ENCODE measurements at regions not wholly inside any gene's neighbourhood (a gene's known extent, or its start where the extent isn't known, plus 50 kb on each side); places are given as distances from the start of the nearest gene placed in this dataset.
"Not testable (repeated sequence)": the region's sequence is repeated elsewhere in the genome, so short reads cannot be mapped to it uniquely, and the experiment has no call there.

DNA sequence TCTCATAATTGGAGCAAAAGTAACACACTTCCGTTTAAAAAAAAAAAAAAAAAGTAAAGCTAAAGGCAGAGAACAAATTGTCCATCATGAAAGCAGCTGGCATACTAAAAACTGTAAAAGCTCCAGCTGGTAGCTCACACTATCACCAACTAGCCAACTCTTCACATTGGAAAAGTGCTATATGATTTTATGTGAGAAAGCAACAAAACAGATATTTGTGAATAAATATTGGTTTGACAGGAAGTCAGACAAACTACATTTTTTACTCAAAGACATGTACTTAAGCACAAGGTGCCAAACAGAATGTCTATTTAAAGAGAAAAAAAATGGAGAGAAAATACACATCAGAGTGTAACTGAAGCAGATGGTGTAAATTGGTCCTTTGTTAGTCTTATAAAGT, 231.2 kb upstream of the CADM2 start:
- intact Hi-C loops (cut with DNase I; ENCODE audit: low total_unique reads) = no loop called here
- Histone ChIP-seq H3K4me3 (no peak overlapping the region), H3K36me3 (no peaks in the 10 kb centered on the region), H3K27me3 (no peaks in the 10 kb centered on the region), H3K27ac (no peak overlapping the region), H3K9me3 (no peaks in the 10 kb centered on the region), H3K4me1 (no peaks in the 10 kb centered on the region)
- 45 to 68% (median 56%) methylated on average over 1 of the region's 1 CpG for WGBS, 5 donors
- no peak for TF ChIP-seq POLR2AphosphoS5 (IDR thresholded peaks at IDR 0.05)
- TF ChIP-seq, protein P1, sequence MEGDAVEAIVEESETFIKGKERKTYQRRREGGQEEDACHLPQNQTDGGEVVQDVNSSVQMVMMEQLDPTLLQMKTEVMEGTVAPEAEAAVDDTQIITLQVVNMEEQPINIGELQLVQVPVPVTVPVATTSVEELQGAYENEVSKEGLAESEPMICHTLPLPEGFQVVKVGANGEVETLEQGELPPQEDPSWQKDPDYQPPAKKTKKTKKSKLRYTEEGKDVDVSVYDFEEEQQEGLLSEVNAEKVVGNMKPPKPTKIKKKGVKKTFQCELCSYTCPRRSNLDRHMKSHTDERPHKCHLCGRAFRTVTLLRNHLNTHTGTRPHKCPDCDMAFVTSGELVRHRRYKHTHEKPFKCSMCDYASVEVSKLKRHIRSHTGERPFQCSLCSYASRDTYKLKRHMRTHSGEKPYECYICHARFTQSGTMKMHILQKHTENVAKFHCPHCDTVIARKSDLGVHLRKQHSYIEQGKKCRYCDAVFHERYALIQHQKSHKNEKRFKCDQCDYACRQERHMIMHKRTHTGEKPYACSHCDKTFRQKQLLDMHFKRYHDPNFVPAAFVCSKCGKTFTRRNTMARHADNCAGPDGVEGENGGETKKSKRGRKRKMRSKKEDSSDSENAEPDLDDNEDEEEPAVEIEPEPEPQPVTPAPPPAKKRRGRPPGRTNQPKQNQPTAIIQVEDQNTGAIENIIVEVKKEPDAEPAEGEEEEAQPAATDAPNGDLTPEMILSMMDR (IDR thresholded peaks at IDR 0.05) = no peak
- no peak for TF ChIP-seq EP300 (IDR thresholded peaks at IDR 0.05)
- TF ChIP-seq POLR2A (IDR thresholded peaks at IDR 0.05) = no peak
- DNase-seq = no peak

- H3K4me1 ChIP-seq; H3K36me3 ChIP-seq; H3K9me3 ChIP-seq; DNase-seq; H3K4me3 ChIP-seq; intact Hi-C loops (cut with DNase I; ENCODE audit: low total_unique reads); H3K27ac ChIP-seq; H3K27me3 ChIP-seq: not testable (repeated sequence)
- WGBS, 5 donors = 61 to 90% (median 73%) methylated on average over 1 of the region's 1 CpG; no CpG with 5 or more reads in 1 of the 5 donors
Measured at GRCh38 chr3:84734731-84735130, 224.1 kb upstream of the CADM2 start.

- TF ChIP-seq EP300 (IDR thresholded peaks at IDR 0.05) (no peak), POLR2AphosphoS5 (IDR thresholded peaks at IDR 0.05) (no peak), POLR2A (IDR thresholded peaks at IDR 0.05) (no peak)
- TF ChIP-seq, protein P1 (IDR thresholded peaks at IDR 0.05) = no peak
- H3K36me3 ChIP-seq = no peaks in the 10 kb centered on the region
- H3K27ac ChIP-seq = no peak overlapping the region
- DNase-seq = no peak
- H3K4me3 ChIP-seq = no peak overlapping the region
- 31 to 41% (median 34%) methylated on average over 2 of the region's 2 CpGs for WGBS, 5 donors
- no peaks in the 10 kb centered on the region for H3K27me3 ChIP-seq
- no peaks in the 10 kb centered on the region for H3K4me1 ChIP-seq
- H3K9me3 ChIP-seq = peaks cover 0 to 5% (median 0%) of the 10 kb centered on the region in 4 donors
- intact Hi-C loops (cut with DNase I; ENCODE audit: low total_unique reads) = no loop called here
Measured at GRCh38 chr3:84738086-84738485, 220.7 kb upstream of the CADM2 start.

DNA sequence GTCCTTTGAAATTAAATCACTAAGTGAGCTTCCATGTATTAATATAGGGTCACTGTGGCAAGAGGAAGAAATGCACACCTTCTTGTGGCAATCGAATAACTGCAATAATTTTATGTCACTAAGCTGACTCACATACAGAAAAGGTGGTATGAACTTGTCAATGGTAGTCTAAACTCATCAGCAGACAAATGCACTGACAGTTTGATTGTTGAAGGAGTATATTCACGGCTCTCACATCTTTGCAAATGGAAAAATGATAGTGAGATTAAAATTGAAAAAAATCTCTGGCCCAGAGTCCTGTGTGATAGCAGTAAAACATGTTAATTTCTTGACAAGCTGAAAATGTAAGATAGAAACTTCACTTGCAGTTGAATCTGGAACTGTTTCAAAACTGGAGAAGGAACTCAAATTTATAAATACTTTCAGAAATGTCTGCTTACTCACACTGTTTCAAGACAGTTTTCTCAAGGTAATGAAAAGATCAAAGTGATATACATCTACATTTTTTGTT, 215.8 kb upstream of the CADM2 start:
- no peaks in the 10 kb centered on the region for H3K4me1 ChIP-seq
- no peaks in the 10 kb centered on the region for H3K9me3 ChIP-seq
- no peaks in the 10 kb centered on the region for H3K27me3 ChIP-seq
- H3K4me3 ChIP-seq = no peak overlapping the region
- DNase-seq = no peak
- no peaks in the 10 kb centered on the region for H3K36me3 ChIP-seq
- WGBS, 5 donors = 44 to 54% (median 52%) methylated on average over 2 of the region's 2 CpGs
- intact Hi-C loops (cut with DNase I; ENCODE audit: low total_unique reads) = no loop called here
- TF ChIP-seq POLR2A (IDR thresholded peaks at IDR 0.05) (no peak), POLR2AphosphoS5 (IDR thresholded peaks at IDR 0.05) (no peak), EP300 (IDR thresholded peaks at IDR 0.05) (no peak)
- TF ChIP-seq, protein P1 (IDR thresholded peaks at IDR 0.05) = no peak
- H3K27ac ChIP-seq = no peak overlapping the region

DNA sequence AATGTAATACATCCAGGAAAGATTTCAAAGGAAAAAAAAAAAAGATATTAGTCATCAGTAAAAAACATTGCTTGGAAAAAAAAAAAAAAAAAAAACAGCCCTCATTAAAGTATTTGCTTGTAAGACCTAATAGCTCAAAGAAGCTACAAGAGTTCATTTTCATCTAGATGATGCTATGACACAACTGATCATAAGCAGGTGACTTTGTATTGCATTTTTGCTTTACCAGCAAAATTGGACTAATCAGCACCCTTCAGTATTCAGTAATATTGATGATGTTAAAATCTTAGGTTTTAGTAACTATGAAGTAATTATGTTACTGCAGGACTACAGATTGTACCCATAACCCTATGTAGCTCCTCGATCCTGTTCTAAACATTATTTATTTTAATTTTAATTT, 214.7 kb upstream of the CADM2 start:
- WGBS, 5 donors = 72 to 93% (median 81%) methylated on average over 1 of the region's 1 CpG
- Histone ChIP-seq H3K27ac (no peak overlapping the region), H3K9me3 (no peaks in the 10 kb centered on the region), H3K27me3 (no peaks in the 10 kb centered on the region), H3K4me1 (no peaks in the 10 kb centered on the region), H3K36me3 (no peaks in the 10 kb centered on the region), H3K4me3 (no peak overlapping the region)
- intact Hi-C loops (cut with DNase I; ENCODE audit: low total_unique reads) = no loop called here
- no peak for DNase-seq
- TF ChIP-seq POLR2A (IDR thresholded peaks at IDR 0.05) = no peak
- no peak for TF ChIP-seq POLR2AphosphoS5 (IDR thresholded peaks at IDR 0.05)

Data from stomach (tissue), 8 donors.